ENCODE measurements at regions not wholly inside any gene's neighbourhood (a gene's known extent, or its start where the extent isn't known, plus 50 kb on each side); places are given as distances from the start of the nearest gene placed in this dataset.

GRCh38 chr3:74469151-74469550 lies 145.3 kb downstream of the CNTN3 start:
- BruUV-seq (replicated peaks), result no TSS peak

GRCh38 chr3:74465715-74466410 lies 148.6 kb downstream of the CNTN3 start:
- Mint-ChIP-seq H3K27ac (ENCODE audit: unreplicated experiment) (no peak overlapping the region), H3K27me3 (ENCODE audit: insufficient read depth, unreplicated experiment) (peaks cover 9% of the 10 kb centered on the region), H3K4me3 (ENCODE audit: unreplicated experiment) (no peak overlapping the region), H3K9me3 (ENCODE audit: unreplicated experiment) (no peaks in the 10 kb centered on the region), H3K4me1 (ENCODE audit: low read depth, unreplicated experiment) (no peaks in the 10 kb centered on the region), H3K36me3 (ENCODE audit: insufficient read depth, unreplicated experiment) (no peaks in the 10 kb centered on the region)
- Histone ChIP-seq H3K9me3 (no peaks in the 10 kb centered on the region), H3K4me3 (ENCODE audit: low read depth, low read length) (no peak overlapping the region), H3K27me3 (replicated peaks; ENCODE audit: control insufficient read depth, insufficient read depth, low read length) (no peaks in the 10 kb centered on the region), H3K4me1 (no peaks in the 10 kb centered on the region), H3K36me3 (ENCODE audit: control insufficient read depth, insufficient read depth, low read length) (no peaks in the 10 kb centered on the region)
- no peak for TF ChIP-seq CTCF (IDR thresholded peaks at IDR 0.05; ENCODE audit: insufficient read depth in 1 of 2, low read depth in 1 of 2, low read length in 1 of 2, severe bottlenecking in 1 of 2, unreplicated experiment in 1 of 2)
- intact Hi-C loops (cut with micrococcal nuclease; ENCODE audit: unreplicated experiment), result no loop called here
- no peak for DNase-seq
- POLR2A ChIA-PET, result no interaction called here
- BruUV-seq (replicated peaks), result no TSS peak
- CTCF ChIA-PET, result no interaction called here

More at GRCh38 chr3:74469151-74469550, 145.3 kb downstream of the CNTN3 start:
- no peak overlapping the region for H3K4me3 Mint-ChIP-seq (ENCODE audit: unreplicated experiment)
- TF ChIP-seq CTCF (IDR thresholded peaks at IDR 0.05; ENCODE audit: insufficient read depth in 1 of 2, low read depth in 1 of 2, low read length in 1 of 2, severe bottlenecking in 1 of 2, unreplicated experiment in 1 of 2), result no peak
- Histone ChIP-seq H3K36me3 (ENCODE audit: control insufficient read depth, insufficient read depth, low read length) (no peaks in the 10 kb centered on the region), H3K4me1 (no peaks in the 10 kb centered on the region), H3K4me3 (ENCODE audit: low read depth, low read length) (no peak overlapping the region), H3K9me3 (no peaks in the 10 kb centered on the region), H3K27me3 (replicated peaks; ENCODE audit: control insufficient read depth, insufficient read depth, low read length) (no peaks in the 10 kb centered on the region)
- no peak for DNase-seq
- no peak overlapping the region for H3K27ac Mint-ChIP-seq (ENCODE audit: unreplicated experiment)
- intact Hi-C loops (cut with micrococcal nuclease; ENCODE audit: unreplicated experiment), result no loop called here
- ChIA-PET CTCF (no interaction called here), POLR2A (no interaction called here)
- no peaks in the 10 kb centered on the region for H3K9me3 Mint-ChIP-seq (ENCODE audit: unreplicated experiment)
- H3K27me3 Mint-ChIP-seq (ENCODE audit: insufficient read depth, unreplicated experiment), result peaks cover 16% of the 10 kb centered on the region
- no peaks in the 10 kb centered on the region for H3K36me3 Mint-ChIP-seq (ENCODE audit: insufficient read depth, unreplicated experiment)
- no peaks in the 10 kb centered on the region for H3K4me1 Mint-ChIP-seq (ENCODE audit: low read depth, unreplicated experiment)

GRCh38 chr3:74463515-74463914 lies 150.9 kb downstream of the CNTN3 start:
- H3K9me3 ChIP-seq, result no peaks in the 10 kb centered on the region
- Mint-ChIP-seq H3K4me3 (ENCODE audit: unreplicated experiment) (no peak overlapping the region), H3K36me3 (ENCODE audit: insufficient read depth, unreplicated experiment) (no peaks in the 10 kb centered on the region), H3K9me3 (ENCODE audit: unreplicated experiment) (no peaks in the 10 kb centered on the region), H3K4me1 (ENCODE audit: low read depth, unreplicated experiment) (no peaks in the 10 kb centered on the region), H3K27me3 (ENCODE audit: insufficient read depth, unreplicated experiment) (peaks cover 9% of the 10 kb centered on the region), H3K27ac (ENCODE audit: unreplicated experiment) (no peak overlapping the region)
- intact Hi-C loops (cut with micrococcal nuclease; ENCODE audit: unreplicated experiment), result no loop called here
- POLR2A ChIA-PET, result no interaction called here
- no peak for TF ChIP-seq CTCF (IDR thresholded peaks at IDR 0.05; ENCODE audit: insufficient read depth in 1 of 2, low read depth in 1 of 2, low read length in 1 of 2, severe bottlenecking in 1 of 2, unreplicated experiment in 1 of 2)
- no TSS peak for BruUV-seq (replicated peaks)
- no peaks in the 10 kb centered on the region for H3K4me1 ChIP-seq
- H3K36me3 ChIP-seq (ENCODE audit: control insufficient read depth, insufficient read depth, low read length), result no peaks in the 10 kb centered on the region
- H3K27me3 ChIP-seq (replicated peaks; ENCODE audit: control insufficient read depth, insufficient read depth, low read length), result no peaks in the 10 kb centered on the region
- CTCF ChIA-PET, result no interaction called here
- no peak overlapping the region for H3K4me3 ChIP-seq (ENCODE audit: low read depth, low read length)
- DNase-seq, result no peak

All from Caco-2 (cell line).